Renal pelvis (tissue), 1 donor: ENCODE measurements at regions not wholly inside any gene's neighbourhood (a gene's known extent, or its start where the extent isn't known, plus 50 kb on each side); places are given as distances from the start of the nearest gene placed in this dataset.
"Not testable (repeated sequence)": the region's sequence is repeated elsewhere in the genome, so short reads cannot be mapped to it uniquely, and the experiment has no call there.

Experiments used
- DNase-seq: peaks from one replicate; pipeline ENCODE4 v3.0.0-alpha.2; 2013

- no peak for DNase-seq
Observed at GRCh38 chr9:24071716-24072115, 245.7 kb upstream of the ELAVL2 start.

GRCh38 chr9:24071091-24071490 is 245.1 kb upstream of the ELAVL2 start:
- no peak for DNase-seq

- not testable (repeated sequence) for DNase-seq
Observed at GRCh38 chr9:24067107-24067506, 241.1 kb upstream of the ELAVL2 start.

GRCh38 chr9:24059651-24060050 is 233.6 kb upstream of the ELAVL2 start:
- DNase-seq: no peak

- DNase-seq: no peak
Observed at GRCh38 chr9:24051587-24051986, 225.5 kb upstream of the ELAVL2 start.

- DNase-seq: not testable (repeated sequence)
Observed at GRCh38 chr9:24050239-24050638, 224.2 kb upstream of the ELAVL2 start.

GRCh38 chr9:24045150-24045549 is 219.1 kb upstream of the ELAVL2 start:
- no peak for DNase-seq

GRCh38 chr9:24044576-24044975 is 218.5 kb upstream of the ELAVL2 start:
- no peak for DNase-seq

- no peak for DNase-seq
Observed at GRCh38 chr9:24041160-24041690, 215.2 kb upstream of the ELAVL2 start.

- no peak for DNase-seq
Observed at GRCh38 chr9:24036459-24036858, 210.4 kb upstream of the ELAVL2 start.

GRCh38 chr9:24035816-24036215 is 209.8 kb upstream of the ELAVL2 start:
- DNase-seq: no peak

GRCh38 chr9:24011881-24012280 is 185.8 kb upstream of the ELAVL2 start:
- no peak for DNase-seq

GRCh38 chr9:24011009-24011717 is 185.1 kb upstream of the ELAVL2 start:
- DNase-seq: no peak

- DNase-seq: no peak
Observed at GRCh38 chr9:24009322-24009721, 183.3 kb upstream of the ELAVL2 start.

- no peak for DNase-seq
Observed at GRCh38 chr9:24007185-24007584, 181.1 kb upstream of the ELAVL2 start.

GRCh38 chr9:23991874-23992273 is 165.8 kb upstream of the ELAVL2 start:
- not testable (repeated sequence) for DNase-seq

GRCh38 chr9:23979491-23979890 is 153.5 kb upstream of the ELAVL2 start:
- no peak for DNase-seq

- no peak for DNase-seq
Observed at GRCh38 chr9:23962101-23962500, 136.1 kb upstream of the ELAVL2 start.

- no peak for DNase-seq
Observed at GRCh38 chr9:23945897-23946296, 119.9 kb upstream of the ELAVL2 start.

- DNase-seq: no peak
Observed at GRCh38 chr9:23941051-23941450, 115.0 kb upstream of the ELAVL2 start.

- no peak for DNase-seq
Observed at GRCh38 chr9:23938908-23939307, 112.9 kb upstream of the ELAVL2 start.

GRCh38 chr9:23934291-23934906 is 108.4 kb upstream of the ELAVL2 start:
- DNase-seq: no peak

GRCh38 chr9:23933348-23933747 is 107.3 kb upstream of the ELAVL2 start:
- no peak for DNase-seq

- DNase-seq: no peak
Observed at GRCh38 chr9:23926368-23926767, 100.3 kb upstream of the ELAVL2 start.
